ENCODE measurements at regions not wholly inside any gene's neighbourhood (a gene's known extent, or its start where the extent isn't known, plus 50 kb on each side); places are given as distances from the start of the nearest gene placed in this dataset.

DNA sequence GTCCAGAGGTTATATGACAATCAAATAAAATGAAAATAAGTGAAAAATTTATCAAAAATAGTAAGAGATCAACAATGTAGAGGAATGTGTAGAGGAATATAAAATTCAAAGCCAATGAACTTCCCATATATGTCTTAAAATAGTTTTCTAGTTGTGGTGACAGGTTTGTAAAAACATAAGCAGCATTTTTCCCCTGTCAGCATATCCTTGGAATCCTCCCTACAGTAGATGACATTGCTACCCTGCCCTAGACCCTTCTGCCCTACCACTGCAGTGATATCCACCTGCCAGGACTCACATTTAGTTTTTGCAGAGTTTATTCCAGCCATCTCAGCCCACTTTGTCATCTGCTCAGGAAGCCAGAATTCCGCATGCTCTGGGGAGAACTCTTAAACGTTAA lies 842.0 kb downstream of the RPS29 start:
- Histone ChIP-seq H3K4me3 (ENCODE audit: low read length) (no peak overlapping the region), H3K27ac (ENCODE audit: low read length) (no peak overlapping the region), H3K36me3 (ENCODE audit: control insufficient read depth, insufficient read depth, low read length) (no peaks in the 10 kb centered on the region), H3K9me3 (ENCODE audit: control insufficient read depth, insufficient read depth, low read length) (no peaks in the 10 kb centered on the region), H3K4me1 (ENCODE audit: control insufficient read depth, insufficient read depth, low read length) (no peaks in the 10 kb centered on the region), H3K27me3 (ENCODE audit: control insufficient read depth, insufficient read depth, low read length) (no peaks in the 10 kb centered on the region)
- DNase-seq (ENCODE audit: low read depth, low spot score), result no peak
- no CpG with 5 or more reads among the region's 2 CpGs for WGBS (ENCODE audit: insufficient coverage, insufficient read length)

DNA sequence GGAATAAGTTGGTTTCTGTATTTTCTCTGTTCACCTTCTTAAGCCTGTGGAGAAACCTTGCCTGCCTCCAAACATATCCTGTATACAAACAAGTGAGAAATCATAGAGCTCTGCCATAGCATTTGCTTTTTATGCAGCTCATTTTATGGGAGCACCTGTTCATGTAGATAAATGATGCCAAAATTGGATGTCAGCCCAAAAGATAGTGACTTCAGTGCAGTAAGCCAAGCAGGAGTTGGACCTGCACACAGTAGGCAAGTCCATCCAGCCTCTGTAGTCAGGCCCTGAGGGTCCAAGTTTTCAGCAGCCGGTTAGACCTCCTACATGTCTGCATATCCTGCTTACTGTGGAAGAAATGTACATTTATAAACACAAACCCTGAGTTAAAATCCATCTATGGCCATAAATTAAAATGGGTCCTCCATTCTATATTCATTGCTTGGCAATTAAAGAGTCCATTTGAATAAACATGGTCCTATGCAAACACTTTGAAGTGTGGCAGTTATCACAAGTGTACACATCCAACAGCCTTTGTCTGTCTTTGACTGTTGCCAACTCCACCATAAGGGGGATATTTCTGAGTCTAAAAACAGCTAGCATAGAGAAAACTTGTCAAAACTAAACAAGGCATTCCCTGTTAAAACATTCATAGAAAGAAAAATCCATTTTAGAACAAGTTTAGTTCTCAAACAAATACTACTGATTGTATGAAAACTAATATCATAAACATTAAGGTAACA lies 847.8 kb downstream of the RPS29 start:
- WGBS (ENCODE audit: insufficient coverage, insufficient read length), result no CpG with 5 or more reads among the region's 1 CpG

DNA sequence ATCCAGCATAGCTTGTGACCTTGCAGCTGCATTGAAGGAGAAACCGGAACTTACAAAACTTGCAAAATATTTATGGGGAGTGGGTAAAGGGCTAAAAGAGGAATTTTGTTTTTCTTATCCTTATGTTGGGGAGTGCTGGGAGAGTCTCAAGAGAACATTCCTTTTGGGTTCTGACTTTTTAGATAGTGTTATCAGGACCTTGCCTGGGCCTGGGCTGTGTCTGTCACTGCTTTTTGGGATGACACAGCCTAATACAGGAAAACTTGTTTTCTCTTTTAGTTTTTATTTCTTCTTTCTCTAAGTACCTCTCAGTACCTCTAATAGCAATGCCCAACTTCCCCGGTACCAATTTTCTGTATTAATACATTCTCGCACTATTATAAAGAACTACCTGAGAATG lies 850.6 kb downstream of the RPS29 start:
- H3K4me3 ChIP-seq (ENCODE audit: low read length), result no peak overlapping the region
- no peaks in the 10 kb centered on the region for H3K4me1 ChIP-seq (ENCODE audit: control insufficient read depth, insufficient read depth, low read length)
- no peak overlapping the region for H3K27ac ChIP-seq (ENCODE audit: low read length)
- no CpG with 5 or more reads among the region's 3 CpGs for WGBS (ENCODE audit: insufficient coverage, insufficient read length)
- no peaks in the 10 kb centered on the region for H3K27me3 ChIP-seq (ENCODE audit: control insufficient read depth, insufficient read depth, low read length)
- peaks cover 2% of the 10 kb centered on the region for H3K9me3 ChIP-seq (ENCODE audit: control insufficient read depth, insufficient read depth, low read length)
- no peaks in the 10 kb centered on the region for H3K36me3 ChIP-seq (ENCODE audit: control insufficient read depth, insufficient read depth, low read length)
- DNase-seq (ENCODE audit: low read depth, low spot score), result no peak

More for the DNA sequence above, 847.8 kb downstream of the RPS29 start:
- no peaks in the 10 kb centered on the region for H3K36me3 ChIP-seq (ENCODE audit: control insufficient read depth, insufficient read depth, low read length)
- H3K4me1 ChIP-seq (ENCODE audit: control insufficient read depth, insufficient read depth, low read length), result no peaks in the 10 kb centered on the region
- H3K27me3 ChIP-seq (ENCODE audit: control insufficient read depth, insufficient read depth, low read length), result no peaks in the 10 kb centered on the region
- no peak overlapping the region for H3K27ac ChIP-seq (ENCODE audit: low read length)
- no peak overlapping the region for H3K4me3 ChIP-seq (ENCODE audit: low read length)
- DNase-seq (ENCODE audit: low read depth, low spot score), result no peak
- H3K9me3 ChIP-seq (ENCODE audit: control insufficient read depth, insufficient read depth, low read length), result peaks cover 2% of the 10 kb centered on the region

DNA sequence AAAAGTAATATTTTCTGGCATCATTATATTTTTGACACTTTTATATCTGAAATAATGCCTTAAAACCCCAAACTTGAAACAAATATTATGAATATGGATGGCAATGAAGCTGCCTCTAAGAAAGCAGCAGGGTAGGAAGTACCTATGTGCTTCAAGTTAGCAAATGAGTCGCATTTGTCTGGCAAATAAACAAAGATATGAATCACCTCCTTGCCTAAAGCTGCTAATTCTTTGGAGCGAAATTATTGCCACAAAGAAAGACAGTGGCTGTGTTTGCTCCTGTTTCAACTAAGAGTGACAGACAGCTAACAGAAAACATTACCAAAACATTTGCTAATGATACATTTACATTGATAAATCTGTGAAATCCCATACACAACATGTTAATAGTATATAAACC lies 854.9 kb downstream of the RPS29 start:
- no peak overlapping the region for H3K27ac ChIP-seq (ENCODE audit: low read length)
- H3K4me3 ChIP-seq (ENCODE audit: low read length), result no peak overlapping the region
- no CpG with 5 or more reads among the region's 2 CpGs for WGBS (ENCODE audit: insufficient coverage, insufficient read length)
- no peaks in the 10 kb centered on the region for H3K4me1 ChIP-seq (ENCODE audit: control insufficient read depth, insufficient read depth, low read length)
- H3K36me3 ChIP-seq (ENCODE audit: control insufficient read depth, insufficient read depth, low read length), result no peaks in the 10 kb centered on the region
- peaks cover 2% of the 10 kb centered on the region for H3K9me3 ChIP-seq (ENCODE audit: control insufficient read depth, insufficient read depth, low read length)
- H3K27me3 ChIP-seq (ENCODE audit: control insufficient read depth, insufficient read depth, low read length), result no peaks in the 10 kb centered on the region
- DNase-seq (ENCODE audit: low read depth, low spot score), result no peak

DNA sequence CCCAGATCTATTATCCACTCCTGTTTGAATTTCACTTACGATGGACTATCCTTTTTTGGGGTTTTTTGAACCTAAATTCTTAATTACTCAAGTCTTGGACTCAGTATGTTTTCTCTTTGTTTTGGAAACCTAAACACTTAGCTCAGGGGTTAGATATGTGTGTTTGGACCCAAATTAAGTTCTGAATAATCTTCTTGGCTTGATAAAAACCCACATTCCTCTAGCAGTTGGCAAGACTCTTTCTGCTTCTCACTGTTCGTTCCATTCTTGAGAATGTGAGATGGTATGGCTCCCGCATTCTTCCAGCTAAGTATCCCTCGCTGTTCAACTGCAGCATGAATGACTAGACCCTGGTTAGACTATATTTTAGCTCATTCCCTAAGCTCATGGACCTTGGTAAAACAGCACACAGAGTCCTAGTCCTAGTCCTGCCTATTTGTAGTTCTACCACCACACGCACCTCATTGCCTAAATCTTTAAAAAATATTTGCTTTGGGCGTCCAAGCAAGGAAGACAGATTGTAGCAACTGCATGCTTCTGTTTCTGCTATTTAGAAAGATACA lies 860.0 kb downstream of the RPS29 start:
- Histone ChIP-seq H3K9me3 (ENCODE audit: control insufficient read depth, insufficient read depth, low read length) (no peaks in the 10 kb centered on the region), H3K27me3 (ENCODE audit: control insufficient read depth, insufficient read depth, low read length) (no peaks in the 10 kb centered on the region), H3K36me3 (ENCODE audit: control insufficient read depth, insufficient read depth, low read length) (no peaks in the 10 kb centered on the region), H3K4me1 (ENCODE audit: control insufficient read depth, insufficient read depth, low read length) (no peaks in the 10 kb centered on the region; the same call in 1 of the 2 replicates), H3K4me3 (ENCODE audit: low read length) (no peak overlapping the region), H3K27ac (ENCODE audit: low read length) (no peak overlapping the region)
- WGBS (ENCODE audit: insufficient coverage, insufficient read length), result no CpG with 5 or more reads among the region's 6 CpGs
- DNase-seq (ENCODE audit: low read depth, low spot score), result no peak

DNA sequence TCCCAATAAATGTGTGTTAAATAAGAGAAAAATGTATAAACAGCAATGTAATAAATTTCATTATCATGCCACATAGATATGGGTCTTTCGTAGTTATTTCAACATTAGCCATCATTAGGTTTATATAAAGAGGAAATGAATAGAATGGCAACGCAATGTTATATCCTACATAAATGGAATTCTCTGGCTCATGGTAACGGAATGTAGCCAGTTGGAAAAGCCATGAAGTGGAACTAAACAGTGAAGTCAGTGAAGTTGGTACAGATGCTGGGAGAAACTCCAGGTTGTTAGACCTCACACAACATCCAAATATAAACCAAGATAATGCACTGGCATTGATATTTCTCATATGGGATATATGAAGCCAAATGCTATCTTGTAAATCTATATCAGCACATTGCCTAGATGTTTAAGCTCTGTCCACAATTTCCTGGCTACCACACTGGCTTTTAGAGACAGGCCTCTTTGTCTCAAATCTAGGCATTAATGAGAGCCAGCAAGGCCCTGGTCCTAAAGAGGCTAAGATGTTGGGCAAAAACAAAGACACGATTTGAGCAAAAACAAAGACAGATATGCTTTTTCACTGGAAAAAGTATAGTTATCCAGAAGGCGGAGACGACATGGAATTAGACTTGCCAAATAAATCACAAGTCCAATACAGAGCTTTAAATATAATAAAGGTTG lies 861.0 kb downstream of the RPS29 start:
- H3K27ac ChIP-seq (ENCODE audit: low read length), result no peak overlapping the region
- H3K27me3 ChIP-seq (ENCODE audit: control insufficient read depth, insufficient read depth, low read length), result no peaks in the 10 kb centered on the region
- no peaks in the 10 kb centered on the region for H3K36me3 ChIP-seq (ENCODE audit: control insufficient read depth, insufficient read depth, low read length)
- no peak for DNase-seq (ENCODE audit: low read depth, low spot score)
- WGBS (ENCODE audit: insufficient coverage, insufficient read length), result no CpG with 5 or more reads among the region's 6 CpGs
- no peaks in the 10 kb centered on the region; the same call in 1 of the 2 replicates for H3K4me1 ChIP-seq (ENCODE audit: control insufficient read depth, insufficient read depth, low read length)
- H3K4me3 ChIP-seq (ENCODE audit: low read length), result no peak overlapping the region
- no peaks in the 10 kb centered on the region for H3K9me3 ChIP-seq (ENCODE audit: control insufficient read depth, insufficient read depth, low read length)

DNA sequence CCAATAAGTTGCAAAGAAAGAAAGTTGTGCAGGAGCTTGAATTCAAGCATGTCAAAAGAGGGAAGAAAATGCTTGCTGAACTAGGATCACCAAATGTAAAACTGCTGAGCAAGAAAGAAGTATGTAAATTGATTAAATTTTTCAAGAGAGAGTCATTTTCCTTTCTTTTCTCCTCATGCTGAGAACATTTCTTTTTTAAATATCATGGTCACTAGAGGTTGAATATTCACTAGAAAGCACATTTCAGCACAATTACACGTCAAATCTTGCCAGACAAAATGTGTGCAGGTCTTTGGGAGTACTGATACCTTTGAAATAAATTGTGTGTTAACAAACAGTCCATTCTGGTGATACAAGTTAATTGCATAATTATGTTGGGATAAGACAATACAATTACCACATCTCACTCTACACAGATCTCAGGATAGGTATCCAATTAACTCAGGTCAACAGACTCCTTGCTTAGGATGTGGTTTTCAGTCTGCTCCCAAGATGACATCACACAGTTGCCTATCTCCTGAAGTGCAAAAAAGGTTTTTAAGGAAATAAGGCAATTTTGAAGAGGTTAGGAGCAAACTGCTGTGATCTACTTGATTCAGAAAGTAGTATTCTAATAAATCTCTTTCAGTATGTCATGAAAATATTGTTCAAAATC lies 862.2 kb downstream of the RPS29 start:
- no peak for DNase-seq (ENCODE audit: low read depth, low spot score)
- no peaks in the 10 kb centered on the region for H3K27me3 ChIP-seq (ENCODE audit: control insufficient read depth, insufficient read depth, low read length)
- no peaks in the 10 kb centered on the region for H3K9me3 ChIP-seq (ENCODE audit: control insufficient read depth, insufficient read depth, low read length)
- H3K4me3 ChIP-seq (ENCODE audit: low read length), result no peak overlapping the region
- no peak overlapping the region for H3K27ac ChIP-seq (ENCODE audit: low read length)
- H3K4me1 ChIP-seq (ENCODE audit: control insufficient read depth, insufficient read depth, low read length), result no peaks in the 10 kb centered on the region; the same call in 1 of the 2 replicates
- no peaks in the 10 kb centered on the region for H3K36me3 ChIP-seq (ENCODE audit: control insufficient read depth, insufficient read depth, low read length)
- no CpG with 5 or more reads among the region's 1 CpG for WGBS (ENCODE audit: insufficient coverage, insufficient read length)

DNA sequence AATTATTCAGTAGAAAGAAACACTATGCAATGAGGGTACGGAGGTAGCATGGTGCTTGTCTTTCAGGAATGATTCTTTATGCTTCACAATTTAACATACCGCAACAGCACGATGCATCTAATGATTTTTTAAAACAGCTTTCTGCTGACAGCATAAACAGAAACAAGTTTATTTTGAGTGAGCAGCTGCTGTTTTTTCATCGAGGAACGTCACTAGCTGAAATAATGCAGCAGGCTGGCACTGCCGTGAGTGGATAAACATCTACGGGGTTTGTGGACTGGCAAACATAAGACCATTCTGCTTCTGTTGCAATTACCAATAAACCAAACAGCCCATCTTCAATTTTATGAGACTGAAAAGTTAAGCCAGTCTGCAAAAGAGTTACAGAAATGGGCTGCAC lies 871.8 kb downstream of the RPS29 start:
- no peaks in the 10 kb centered on the region for H3K4me1 ChIP-seq (ENCODE audit: control insufficient read depth, insufficient read depth, low read length)
- H3K27ac ChIP-seq (ENCODE audit: low read length), result no peak overlapping the region
- WGBS (ENCODE audit: insufficient coverage, insufficient read length), result no CpG with 5 or more reads among the region's 7 CpGs
- H3K4me3 ChIP-seq (ENCODE audit: low read length), result no peak overlapping the region
- no peak for DNase-seq (ENCODE audit: low read depth, low spot score)
- H3K27me3 ChIP-seq (ENCODE audit: control insufficient read depth, insufficient read depth, low read length), result no peaks in the 10 kb centered on the region
- no peaks in the 10 kb centered on the region for H3K36me3 ChIP-seq (ENCODE audit: control insufficient read depth, insufficient read depth, low read length)
- H3K9me3 ChIP-seq (ENCODE audit: control insufficient read depth, insufficient read depth, low read length), result no peaks in the 10 kb centered on the region

DNA sequence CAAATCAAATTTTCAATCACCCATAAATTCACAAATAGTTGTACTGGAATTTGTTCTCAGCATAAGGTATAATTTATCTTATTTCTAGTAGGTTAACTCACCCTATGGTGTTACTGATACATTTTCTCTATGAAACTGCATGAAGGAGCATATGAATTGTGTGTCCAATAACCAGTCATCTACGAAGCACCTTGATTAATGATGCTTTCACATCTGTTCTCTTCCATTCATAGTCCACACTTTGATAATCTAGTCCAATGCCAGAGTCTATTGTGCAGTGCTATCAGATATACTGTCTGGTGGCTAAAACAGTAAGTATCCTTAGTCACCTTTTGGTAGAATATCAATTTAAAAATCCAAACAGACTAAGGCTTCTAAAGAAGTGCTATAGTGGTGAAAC lies 876.0 kb downstream of the RPS29 start:
- no CpG with 5 or more reads among the region's 1 CpG for WGBS (ENCODE audit: insufficient coverage, insufficient read length)
- no peaks in the 10 kb centered on the region for H3K9me3 ChIP-seq (ENCODE audit: control insufficient read depth, insufficient read depth, low read length)

DNA sequence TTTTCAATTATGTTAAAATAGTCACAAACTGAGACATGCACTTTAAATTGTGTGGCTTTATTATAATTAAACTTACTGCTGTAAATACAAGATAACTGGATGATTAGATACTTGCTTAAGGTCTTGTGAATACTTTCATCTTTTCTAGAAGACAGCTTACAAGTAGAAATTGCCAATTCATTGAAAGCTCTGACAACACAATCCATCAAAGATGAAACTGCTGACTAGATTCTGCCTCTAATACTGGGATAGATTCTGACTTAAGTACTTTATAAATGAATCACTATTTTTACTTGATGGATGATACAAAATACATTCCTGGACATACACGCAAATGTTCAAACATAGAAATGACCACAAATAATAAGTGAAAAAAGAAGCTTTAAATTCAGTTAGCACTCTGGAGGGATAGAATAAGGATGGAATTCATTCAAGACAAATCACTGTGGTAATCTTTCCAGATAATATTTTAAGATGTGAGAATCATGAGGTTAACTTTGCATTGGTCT lies 876.8 kb downstream of the RPS29 start:
- no peak overlapping the region for H3K27ac ChIP-seq (ENCODE audit: low read length)
- H3K27me3 ChIP-seq (ENCODE audit: control insufficient read depth, insufficient read depth, low read length), result no peaks in the 10 kb centered on the region
- no peaks in the 10 kb centered on the region for H3K9me3 ChIP-seq (ENCODE audit: control insufficient read depth, insufficient read depth, low read length)
- no peak for DNase-seq (ENCODE audit: low read depth, low spot score)
- no CpG with 5 or more reads among the region's 1 CpG for WGBS (ENCODE audit: insufficient coverage, insufficient read length)
- no peaks in the 10 kb centered on the region for H3K4me1 ChIP-seq (ENCODE audit: control insufficient read depth, insufficient read depth, low read length)
- no peaks in the 10 kb centered on the region for H3K36me3 ChIP-seq (ENCODE audit: control insufficient read depth, insufficient read depth, low read length)
- no peak overlapping the region for H3K4me3 ChIP-seq (ENCODE audit: low read length)

More for the DNA sequence above, 876.0 kb downstream of the RPS29 start:
- DNase-seq (ENCODE audit: low read depth, low spot score), result no peak
- no peaks in the 10 kb centered on the region for H3K4me1 ChIP-seq (ENCODE audit: control insufficient read depth, insufficient read depth, low read length)
- H3K27ac ChIP-seq (ENCODE audit: low read length), result no peak overlapping the region
- no peaks in the 10 kb centered on the region for H3K27me3 ChIP-seq (ENCODE audit: control insufficient read depth, insufficient read depth, low read length)
- no peak overlapping the region for H3K4me3 ChIP-seq (ENCODE audit: low read length)
- H3K36me3 ChIP-seq (ENCODE audit: control insufficient read depth, insufficient read depth, low read length), result no peaks in the 10 kb centered on the region

All from iPS DF 6.9 (cell line).